ENCODE measurements at regions not wholly inside any gene's neighbourhood (a gene's known extent, or its start where the extent isn't known, plus 50 kb on each side); places are given as distances from the start of the nearest gene placed in this dataset.
A peak's percentile ranks its signal among the peaks of the same experiment; 100 is the strongest.

GRCh38 chr9:23447166-23447565 lies 378.9 kb downstream of the ELAVL2 start:
- peak in 1 of 2 donors; percentile 34 for DNase-seq
- H3K4me1 ChIP-seq: no peaks in the 10 kb centered on the region
- intact Hi-C loops (cut with DNase I; ENCODE audit: low total_unique reads): no loop called here
- no peak for TF ChIP-seq EP300 (IDR thresholded peaks at IDR 0.05)
- TF ChIP-seq POLR2A (IDR thresholded peaks at IDR 0.05): no peak
- TF ChIP-seq POLR2AphosphoS5 (IDR thresholded peaks at IDR 0.05): no peak
- TF ChIP-seq CTCF (IDR thresholded peaks at IDR 0.05): no peak
- H3K9me3 ChIP-seq: peaks cover 0 to 6% (median 5%) of the 10 kb centered on the region in 4 donors
- WGBS, 5 donors: 36 to 46% (median 40%) methylated on average over 3 of the region's 3 CpGs
- no peak overlapping the region for H3K4me3 ChIP-seq
- no peaks in the 10 kb centered on the region for H3K36me3 ChIP-seq
- H3K27me3 ChIP-seq: no peaks in the 10 kb centered on the region
- no peak overlapping the region for H3K27ac ChIP-seq

GRCh38 chr9:23447944-23448343 lies 378.1 kb downstream of the ELAVL2 start:
- no peak for DNase-seq
- TF ChIP-seq EP300 (IDR thresholded peaks at IDR 0.05) (no peak), POLR2AphosphoS5 (IDR thresholded peaks at IDR 0.05) (no peak), CTCF (IDR thresholded peaks at IDR 0.05) (no peak), POLR2A (IDR thresholded peaks at IDR 0.05) (no peak)
- WGBS, 5 donors: 51 to 73% (median 62%) methylated on average over 4 of the region's 4 CpGs

GRCh38 chr9:23451802-23452418 lies 374.1 kb downstream of the ELAVL2 start:
- Histone ChIP-seq H3K36me3 (no peaks in the 10 kb centered on the region), H3K4me3 (no peak overlapping the region), H3K27ac (no peak overlapping the region), H3K27me3 (no peaks in the 10 kb centered on the region), H3K9me3 (peaks cover 0 to 12% (median 7%) of the 10 kb centered on the region in 4 donors), H3K4me1 (no peaks in the 10 kb centered on the region)
- 88 to 93% (median 92%) methylated on average over 11 to 32 of the region's 32 CpGs for WGBS, 5 donors
- intact Hi-C loops (cut with DNase I; ENCODE audit: low total_unique reads): no loop called here
- DNase-seq: no peak
- TF ChIP-seq EP300 (IDR thresholded peaks at IDR 0.05): no peak
- no peak for TF ChIP-seq POLR2A (IDR thresholded peaks at IDR 0.05)
- TF ChIP-seq POLR2AphosphoS5 (IDR thresholded peaks at IDR 0.05): no peak
- no peak for TF ChIP-seq CTCF (IDR thresholded peaks at IDR 0.05)

More at GRCh38 chr9:23447944-23448343, 378.1 kb downstream of the ELAVL2 start:
- peaks cover 0 to 12% (median 7%) of the 10 kb centered on the region in 4 donors for H3K9me3 ChIP-seq
- no peaks in the 10 kb centered on the region for H3K4me1 ChIP-seq
- intact Hi-C loops (cut with DNase I; ENCODE audit: low total_unique reads): no loop called here
- no peaks in the 10 kb centered on the region for H3K36me3 ChIP-seq
- H3K27me3 ChIP-seq: no peaks in the 10 kb centered on the region
- H3K27ac ChIP-seq: no peak overlapping the region
- H3K4me3 ChIP-seq: no peak overlapping the region

GRCh38 chr9:23464275-23464674 lies 361.8 kb downstream of the ELAVL2 start:
- TF ChIP-seq EP300 (IDR thresholded peaks at IDR 0.05) (no peak), CTCF (IDR thresholded peaks at IDR 0.05) (no peak), POLR2AphosphoS5 (IDR thresholded peaks at IDR 0.05) (no peak), POLR2A (IDR thresholded peaks at IDR 0.05) (no peak)
- Histone ChIP-seq H3K4me3 (no peak overlapping the region), H3K36me3 (no peaks in the 10 kb centered on the region), H3K4me1 (no peaks in the 10 kb centered on the region), H3K27ac (no peak overlapping the region), H3K27me3 (no peaks in the 10 kb centered on the region), H3K9me3 (peaks cover 0 to 1% (median under 1%) of the 10 kb centered on the region in 4 donors)
- intact Hi-C loops (cut with DNase I; ENCODE audit: low total_unique reads): no loop called here
- 80 to 87% (median 85%) methylated on average over 4 of the region's 4 CpGs for WGBS, 5 donors
- DNase-seq: no peak
